ENCODE measurements at regions not wholly inside any gene's neighbourhood (a gene's known extent, or its start where the extent isn't known, plus 50 kb on each side); places are given as distances from the start of the nearest gene placed in this dataset.
"Not testable (repeated sequence)": the region's sequence is repeated elsewhere in the genome, so short reads cannot be mapped to it uniquely, and the experiment has no call there.

GRCh38 chr2:136327162-136327852, 209.4 kb upstream of the CXCR4 start:
- DNase-seq (ENCODE audit: low read depth), result peak; percentile 73

- no peak for DNase-seq (ENCODE audit: low read depth)
Measured at GRCh38 chr2:136325844-136326331, 207.9 kb upstream of the CXCR4 start.

- DNase-seq (ENCODE audit: low read depth), result no peak
Measured at GRCh38 chr2:136324966-136325365, 207.0 kb upstream of the CXCR4 start.

- DNase-seq (ENCODE audit: low read depth), result no peak
Measured at GRCh38 chr2:136323935-136324334, 206.0 kb upstream of the CXCR4 start.

GRCh38 chr2:136323195-136323594, 205.2 kb upstream of the CXCR4 start:
- DNase-seq (ENCODE audit: low read depth), result no peak

GRCh38 chr2:136322428-136322827, 204.5 kb upstream of the CXCR4 start:
- no peak for DNase-seq (ENCODE audit: low read depth)

GRCh38 chr2:136319651-136320050, 201.7 kb upstream of the CXCR4 start:
- no peak for DNase-seq (ENCODE audit: low read depth)

GRCh38 chr2:136319237-136319636, 201.3 kb upstream of the CXCR4 start:
- no peak for DNase-seq (ENCODE audit: low read depth)

- DNase-seq (ENCODE audit: low read depth), result no peak
Measured at GRCh38 chr2:136314240-136314639, 196.3 kb upstream of the CXCR4 start.

GRCh38 chr2:136312568-136312967, 194.6 kb upstream of the CXCR4 start:
- not testable (repeated sequence) for DNase-seq (ENCODE audit: low read depth)

GRCh38 chr2:136310797-136311603, 193.1 kb upstream of the CXCR4 start:
- DNase-seq (ENCODE audit: low read depth), result no peak

- DNase-seq (ENCODE audit: low read depth), result no peak
Measured at GRCh38 chr2:136310005-136310495, 192.1 kb upstream of the CXCR4 start.

- no peak for DNase-seq (ENCODE audit: low read depth)
Measured at GRCh38 chr2:136308611-136309010, 190.7 kb upstream of the CXCR4 start.

GRCh38 chr2:136306836-136307235, 188.9 kb upstream of the CXCR4 start:
- DNase-seq (ENCODE audit: low read depth), result no peak

GRCh38 chr2:136305517-136306192, 187.7 kb upstream of the CXCR4 start:
- DNase-seq (ENCODE audit: low read depth), result peak; percentile 8

- no peak for DNase-seq (ENCODE audit: low read depth)
Measured at GRCh38 chr2:136301006-136301405, 183.1 kb upstream of the CXCR4 start.

GRCh38 chr2:136298631-136299030, 180.7 kb upstream of the CXCR4 start:
- no peak for DNase-seq (ENCODE audit: low read depth)

- no peak for DNase-seq (ENCODE audit: low read depth)
Measured at GRCh38 chr2:136297994-136298393, 180.0 kb upstream of the CXCR4 start.

GRCh38 chr2:136297312-136297711, 179.4 kb upstream of the CXCR4 start:
- no peak for DNase-seq (ENCODE audit: low read depth)

- no peak for DNase-seq (ENCODE audit: low read depth)
Measured at GRCh38 chr2:136295168-136295567, 177.2 kb upstream of the CXCR4 start.

GRCh38 chr2:136291871-136292270, 173.9 kb upstream of the CXCR4 start:
- DNase-seq (ENCODE audit: low read depth), result no peak

- no peak for DNase-seq (ENCODE audit: low read depth)
Measured at GRCh38 chr2:136290326-136290725, 172.4 kb upstream of the CXCR4 start.
